ENCODE measurements at regions not wholly inside any gene's neighbourhood (a gene's known extent, or its start where the extent isn't known, plus 50 kb on each side); places are given as distances from the start of the nearest gene placed in this dataset.

- TF ChIP-seq CTCF (IDR thresholded peaks at IDR 0.05; ENCODE audit: low read depth, low read length, poor library complexity, severe bottlenecking) (no peak), EZH2phosphoT487 (IDR thresholded peaks at IDR 0.05; ENCODE audit: borderline replicate concordance, low read length) (no peak)
These were observed 259.2 kb upstream of the KAZN start for GRCh38 chr1:14339288-14339687.

All from DOHH2 (cell line).